ENCODE measurements at regions not wholly inside any gene's neighbourhood (a gene's known extent, or its start where the extent isn't known, plus 50 kb on each side); places are given as distances from the start of the nearest gene placed in this dataset.

- Histone ChIP-seq H3K4me2 (ENCODE audit: low read length) (no peak overlapping the region), H4K8ac (ENCODE audit: low read depth, low read length) (no peak overlapping the region), H3K79me1 (ENCODE audit: low read length) (no peaks in the 10 kb centered on the region), H3K56ac (ENCODE audit: low read length) (no peak overlapping the region), H2BK120ac (ENCODE audit: low read depth, low read length) (no peak overlapping the region), H3K4ac (ENCODE audit: low read depth, low read length) (no peak overlapping the region), H3K27me3 (ENCODE audit: insufficient read depth, low read length, poor library complexity) (no peaks in the 10 kb centered on the region), H3K27ac (ENCODE audit: low read depth, low read length) (no peak overlapping the region), H2BK5ac (ENCODE audit: low read length) (no peak overlapping the region), H2BK15ac (replicated peaks; ENCODE audit: low read depth) (no peak overlapping the region), H2AK5ac (ENCODE audit: low read length) (no peak overlapping the region), H3K79me2 (ENCODE audit: control insufficient read depth, insufficient read depth, low read length) (no peaks in the 10 kb centered on the region), H4K5ac (ENCODE audit: low read length) (no peak overlapping the region), H3K9ac (ENCODE audit: low read length) (no peak overlapping the region), H3K4me1 (ENCODE audit: control insufficient read depth, low read depth, low read length) (no peaks in the 10 kb centered on the region), H3K36me3 (ENCODE audit: control insufficient read depth, insufficient read depth, low read length) (no peaks in the 10 kb centered on the region), H3K23ac (ENCODE audit: low read length) (no peak overlapping the region), H3K4me3 (ENCODE audit: low read length) (no peak overlapping the region), H3K18ac (ENCODE audit: low read length) (no peak overlapping the region)
- no peak for DNase-seq
- WGBS (ENCODE audit: extremely low coverage, insufficient coverage, low lambda C conversion rate), result no CpG with 5 or more reads among the region's 5 CpGs
These were observed 70.9 kb upstream of the IRS2 start for GRCh38 chr13:109857325-109857724.

GRCh38 chr13:109856350-109856749 is 70.0 kb upstream of the IRS2 start:
- Histone ChIP-seq H3K79me2 (ENCODE audit: control insufficient read depth, insufficient read depth, low read length) (no peaks in the 10 kb centered on the region), H2AK5ac (ENCODE audit: low read length) (no peak overlapping the region), H3K56ac (ENCODE audit: low read length) (no peak overlapping the region), H3K27me3 (ENCODE audit: insufficient read depth, low read length, poor library complexity) (no peaks in the 10 kb centered on the region), H3K18ac (ENCODE audit: low read length) (no peak overlapping the region), H4K5ac (ENCODE audit: low read length) (no peak overlapping the region), H3K4me1 (ENCODE audit: control insufficient read depth, low read depth, low read length) (no peaks in the 10 kb centered on the region), H3K23ac (ENCODE audit: low read length) (no peak overlapping the region), H3K4me2 (ENCODE audit: low read length) (no peak overlapping the region), H2BK15ac (replicated peaks; ENCODE audit: low read depth) (no peak overlapping the region), H3K79me1 (ENCODE audit: low read length) (no peaks in the 10 kb centered on the region), H3K4me3 (ENCODE audit: low read length) (no peak overlapping the region), H4K8ac (ENCODE audit: low read depth, low read length) (no peak overlapping the region), H3K36me3 (ENCODE audit: control insufficient read depth, insufficient read depth, low read length) (no peaks in the 10 kb centered on the region), H3K9ac (ENCODE audit: low read length) (no peak overlapping the region), H2BK5ac (ENCODE audit: low read length) (no peak overlapping the region), H3K4ac (ENCODE audit: low read depth, low read length) (no peak overlapping the region), H2BK120ac (ENCODE audit: low read depth, low read length) (no peak overlapping the region), H3K27ac (ENCODE audit: low read depth, low read length) (no peak overlapping the region)
- no peak for DNase-seq
- no CpG with 5 or more reads among the region's 4 CpGs for WGBS (ENCODE audit: extremely low coverage, insufficient coverage, low lambda C conversion rate)

GRCh38 chr13:109853153-109853552 is 66.8 kb upstream of the IRS2 start:
- Histone ChIP-seq H3K4me3 (ENCODE audit: low read length) (no peak overlapping the region), H3K36me3 (ENCODE audit: control insufficient read depth, insufficient read depth, low read length) (no peaks in the 10 kb centered on the region), H2BK15ac (replicated peaks; ENCODE audit: low read depth) (no peak overlapping the region), H3K18ac (ENCODE audit: low read length) (no peak overlapping the region), H3K27ac (ENCODE audit: low read depth, low read length) (no peak overlapping the region), H3K23ac (ENCODE audit: low read length) (no peak overlapping the region), H3K4me2 (ENCODE audit: low read length) (no peak overlapping the region), H2BK120ac (ENCODE audit: low read depth, low read length) (no peak overlapping the region), H2BK5ac (ENCODE audit: low read length) (no peak overlapping the region), H2AK5ac (ENCODE audit: low read length) (no peak overlapping the region), H3K4me1 (ENCODE audit: control insufficient read depth, low read depth, low read length) (no peaks in the 10 kb centered on the region), H3K79me2 (ENCODE audit: control insufficient read depth, insufficient read depth, low read length) (no peaks in the 10 kb centered on the region), H3K4ac (ENCODE audit: low read depth, low read length) (no peak overlapping the region), H3K27me3 (ENCODE audit: insufficient read depth, low read length, poor library complexity) (no peaks in the 10 kb centered on the region), H3K9ac (ENCODE audit: low read length) (no peak overlapping the region), H3K56ac (ENCODE audit: low read length) (no peak overlapping the region), H4K5ac (ENCODE audit: low read length) (no peak overlapping the region), H3K79me1 (ENCODE audit: low read length) (no peaks in the 10 kb centered on the region), H4K8ac (ENCODE audit: low read depth, low read length) (no peak overlapping the region)
- no CpG with 5 or more reads among the region's 5 CpGs for WGBS (ENCODE audit: extremely low coverage, insufficient coverage, low lambda C conversion rate)
- no peak for DNase-seq

GRCh38 chr13:109846185-109846584 is 59.8 kb upstream of the IRS2 start:
- Histone ChIP-seq H3K79me1 (ENCODE audit: low read length) (no peaks in the 10 kb centered on the region), H4K5ac (ENCODE audit: low read length) (no peak overlapping the region), H3K4me3 (ENCODE audit: low read length) (no peak overlapping the region), H3K4me2 (ENCODE audit: low read length) (no peak overlapping the region), H4K8ac (ENCODE audit: low read depth, low read length) (no peak overlapping the region), H2BK5ac (ENCODE audit: low read length) (no peak overlapping the region), H3K27ac (ENCODE audit: low read depth, low read length) (no peak overlapping the region), H3K27me3 (ENCODE audit: insufficient read depth, low read length, poor library complexity) (no peaks in the 10 kb centered on the region), H2BK120ac (ENCODE audit: low read depth, low read length) (no peak overlapping the region), H3K23ac (ENCODE audit: low read length) (no peak overlapping the region), H3K4me1 (ENCODE audit: control insufficient read depth, low read depth, low read length) (no peaks in the 10 kb centered on the region), H3K56ac (ENCODE audit: low read length) (no peak overlapping the region), H3K4ac (ENCODE audit: low read depth, low read length) (no peak overlapping the region), H2AK5ac (ENCODE audit: low read length) (no peak overlapping the region), H3K79me2 (ENCODE audit: control insufficient read depth, insufficient read depth, low read length) (no peaks in the 10 kb centered on the region), H3K36me3 (ENCODE audit: control insufficient read depth, insufficient read depth, low read length) (no peaks in the 10 kb centered on the region), H3K9ac (ENCODE audit: low read length) (no peak overlapping the region), H3K18ac (ENCODE audit: low read length) (no peak overlapping the region), H2BK15ac (replicated peaks; ENCODE audit: low read depth) (no peak overlapping the region)
- no peak for DNase-seq
- no CpG with 5 or more reads among the region's 4 CpGs for WGBS (ENCODE audit: extremely low coverage, insufficient coverage, low lambda C conversion rate)

- Histone ChIP-seq H3K27ac (ENCODE audit: low read depth, low read length) (no peak overlapping the region), H3K23ac (ENCODE audit: low read length) (no peak overlapping the region), H2AK5ac (ENCODE audit: low read length) (no peak overlapping the region), H3K36me3 (ENCODE audit: control insufficient read depth, insufficient read depth, low read length) (no peaks in the 10 kb centered on the region), H3K79me2 (ENCODE audit: control insufficient read depth, insufficient read depth, low read length) (no peaks in the 10 kb centered on the region), H3K4me2 (ENCODE audit: low read length) (no peak overlapping the region), H4K5ac (ENCODE audit: low read length) (no peak overlapping the region), H3K4me1 (ENCODE audit: control insufficient read depth, low read depth, low read length) (no peaks in the 10 kb centered on the region), H2BK120ac (ENCODE audit: low read depth, low read length) (no peak overlapping the region), H2BK15ac (replicated peaks; ENCODE audit: low read depth) (no peak overlapping the region), H3K79me1 (ENCODE audit: low read length) (no peaks in the 10 kb centered on the region), H2BK5ac (ENCODE audit: low read length) (no peak overlapping the region), H3K4ac (ENCODE audit: low read depth, low read length) (no peak overlapping the region), H3K27me3 (ENCODE audit: insufficient read depth, low read length, poor library complexity) (no peaks in the 10 kb centered on the region), H3K56ac (ENCODE audit: low read length) (no peak overlapping the region), H3K9ac (ENCODE audit: low read length) (no peak overlapping the region), H3K18ac (ENCODE audit: low read length) (no peak overlapping the region), H3K4me3 (ENCODE audit: low read length) (no peak overlapping the region), H4K8ac (ENCODE audit: low read depth, low read length) (no peak overlapping the region)
- no CpG with 5 or more reads among the region's 9 CpGs for WGBS (ENCODE audit: extremely low coverage, insufficient coverage, low lambda C conversion rate)
- no peak for DNase-seq
These were observed 58.0 kb upstream of the IRS2 start for GRCh38 chr13:109844396-109844795.

- Histone ChIP-seq H3K4me2 (ENCODE audit: low read length) (no peak overlapping the region), H3K36me3 (ENCODE audit: control insufficient read depth, insufficient read depth, low read length) (no peaks in the 10 kb centered on the region), H3K9ac (ENCODE audit: low read length) (no peak overlapping the region), H3K79me2 (ENCODE audit: control insufficient read depth, insufficient read depth, low read length) (no peaks in the 10 kb centered on the region), H2BK120ac (ENCODE audit: low read depth, low read length) (no peak overlapping the region), H3K4ac (ENCODE audit: low read depth, low read length) (no peak overlapping the region), H3K27me3 (ENCODE audit: insufficient read depth, low read length, poor library complexity) (no peaks in the 10 kb centered on the region), H4K5ac (ENCODE audit: low read length) (no peak overlapping the region), H2BK15ac (replicated peaks; ENCODE audit: low read depth) (no peak overlapping the region), H3K4me3 (ENCODE audit: low read length) (no peak overlapping the region), H3K56ac (ENCODE audit: low read length) (no peak overlapping the region), H3K79me1 (ENCODE audit: low read length) (no peaks in the 10 kb centered on the region), H3K18ac (ENCODE audit: low read length) (no peak overlapping the region), H4K8ac (ENCODE audit: low read depth, low read length) (no peak overlapping the region), H3K27ac (ENCODE audit: low read depth, low read length) (no peak overlapping the region), H3K4me1 (ENCODE audit: control insufficient read depth, low read depth, low read length) (no peaks in the 10 kb centered on the region), H2BK5ac (ENCODE audit: low read length) (no peak overlapping the region), H3K23ac (ENCODE audit: low read length) (no peak overlapping the region), H2AK5ac (ENCODE audit: low read length) (no peak overlapping the region)
- no CpG with 5 or more reads among the region's 8 CpGs for WGBS (ENCODE audit: extremely low coverage, insufficient coverage, low lambda C conversion rate)
- no peak for DNase-seq
These were observed 57.3 kb upstream of the IRS2 start for GRCh38 chr13:109843695-109844094.
